Activated CD4-positive, alpha-beta T cell treated with anti-CD3 and anti-CD28 coated beads, Interleukin-2, amount 10 ng/mL, durations not matched to agents 24 days and 14 days (primary cell): ENCODE measurements at regions not wholly inside any gene's neighbourhood (a gene's known extent, or its start where the extent isn't known, plus 50 kb on each side); places are given as distances from the start of the nearest gene placed in this dataset.

Source experiments
- DNase-seq: peaks from one replicate; pipeline ENCODE4 v3.0.0; 2022
- H3K27ac Mint-ChIP-seq: one replicate; pipeline ENCODE4 v1.8.0; 2022; ENCODE audit warnings: mild to moderate bottlenecking, mixed read lengths
- H3K27me3 Mint-ChIP-seq: one replicate; pipeline ENCODE4 v1.8.0; 2022; ENCODE audit warnings: mixed read lengths
- H3K36me3 Mint-ChIP-seq: one replicate; pipeline ENCODE4 v1.8.0; 2022; ENCODE audit warnings: low read depth, mild to moderate bottlenecking, mixed read lengths
- H3K4me1 Mint-ChIP-seq: one replicate; pipeline ENCODE4 v1.8.0; 2021; ENCODE audit warnings: mixed read lengths
- H3K4me3 Mint-ChIP-seq: one replicate; pipeline ENCODE4 v1.8.0; 2022; ENCODE audit warnings: mild to moderate bottlenecking, moderate library complexity, mixed read lengths
- H3K9me3 Mint-ChIP-seq: one replicate; pipeline ENCODE4 v1.8.0; 2021; ENCODE audit warnings: mixed read lengths
- intact Hi-C: fragments of 100-400 bp; cut with micrococcal nuclease; formaldehyde crosslinking; loops from one replicate; pipeline ENCODE4 v1.15.1; 2023

DNA sequence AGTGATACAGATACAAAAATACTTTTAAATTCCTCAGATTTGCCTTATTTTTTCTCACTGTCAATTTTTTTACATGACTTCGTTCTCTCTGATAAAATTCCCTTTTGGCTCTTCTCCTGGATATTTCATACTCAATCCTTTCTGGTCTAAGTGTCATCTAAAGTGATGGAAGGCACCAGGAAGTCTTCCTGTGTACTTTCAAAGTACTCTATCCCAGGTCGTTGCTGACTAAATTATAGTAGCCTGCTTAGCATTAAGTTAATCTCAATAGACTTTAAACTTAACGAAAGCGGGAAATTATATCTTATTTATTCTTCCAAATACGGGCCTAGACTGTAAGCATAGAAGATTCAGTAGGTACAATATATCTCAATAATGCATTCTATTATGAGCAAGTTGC, 67.8 kb downstream of the CASP12 start:
- H3K36me3 Mint-ChIP-seq = no peaks in the 10 kb centered on the region
- no peaks in the 10 kb centered on the region for H3K4me1 Mint-ChIP-seq
- H3K27ac Mint-ChIP-seq = no peak overlapping the region
- H3K27me3 Mint-ChIP-seq = no peaks in the 10 kb centered on the region
- DNase-seq = no peak
- intact Hi-C loops = no loop called here
- no peak overlapping the region for H3K4me3 Mint-ChIP-seq
- H3K9me3 Mint-ChIP-seq = peaks cover 3% of the 10 kb centered on the region

DNA sequence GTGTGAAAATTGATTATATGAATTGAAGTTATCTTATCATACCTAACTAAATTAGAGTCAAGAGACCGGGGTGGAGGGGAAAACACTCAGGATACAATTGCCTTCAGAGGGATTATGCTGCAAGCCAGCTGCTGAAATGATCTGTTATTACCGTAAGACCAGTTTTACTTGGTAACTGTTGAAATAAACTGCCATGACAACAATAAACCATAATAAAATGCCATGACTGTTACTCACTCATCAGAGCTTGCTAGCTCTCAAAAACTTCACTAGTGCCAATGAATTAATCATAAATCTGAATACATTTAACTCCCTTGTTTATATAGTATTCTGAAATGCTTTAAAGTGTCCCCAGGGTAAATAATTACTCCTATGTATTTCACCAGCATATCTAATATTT, 68.2 kb downstream of the CASP12 start:
- no peak for DNase-seq
- H3K9me3 Mint-ChIP-seq = peaks cover 3% of the 10 kb centered on the region
- no peak overlapping the region for H3K27ac Mint-ChIP-seq
- H3K36me3 Mint-ChIP-seq = no peaks in the 10 kb centered on the region
- intact Hi-C loops = no loop called here
- H3K27me3 Mint-ChIP-seq = no peaks in the 10 kb centered on the region
- H3K4me3 Mint-ChIP-seq = no peak overlapping the region
- no peaks in the 10 kb centered on the region for H3K4me1 Mint-ChIP-seq

DNA sequence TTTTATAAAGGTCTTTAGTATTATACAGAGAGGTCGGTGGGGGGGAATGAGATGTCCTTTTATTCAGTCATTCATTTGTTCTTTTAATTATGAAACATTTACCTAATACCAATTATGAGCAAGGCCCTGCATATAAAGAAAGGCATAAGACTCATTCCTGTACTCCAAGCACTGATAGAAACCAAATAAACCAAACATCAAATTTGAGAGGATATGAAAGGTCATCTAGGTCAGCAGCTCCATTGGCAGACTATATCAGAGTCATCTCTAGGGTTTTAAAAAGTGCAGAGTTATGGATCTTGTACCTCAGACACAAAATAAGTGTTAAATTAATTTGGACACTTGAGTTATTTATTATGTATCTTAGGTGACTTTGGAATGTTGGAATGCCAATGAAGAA, 71.5 kb downstream of the CASP12 start:
- H3K4me3 Mint-ChIP-seq = no peak overlapping the region
- H3K36me3 Mint-ChIP-seq = no peaks in the 10 kb centered on the region
- H3K4me1 Mint-ChIP-seq = peaks cover under 1% of the 10 kb centered on the region
- no peak for DNase-seq
- no peak overlapping the region for H3K27ac Mint-ChIP-seq
- H3K9me3 Mint-ChIP-seq = peaks cover 3% of the 10 kb centered on the region
- intact Hi-C loops = no loop called here
- peaks cover under 1% of the 10 kb centered on the region for H3K27me3 Mint-ChIP-seq

DNA sequence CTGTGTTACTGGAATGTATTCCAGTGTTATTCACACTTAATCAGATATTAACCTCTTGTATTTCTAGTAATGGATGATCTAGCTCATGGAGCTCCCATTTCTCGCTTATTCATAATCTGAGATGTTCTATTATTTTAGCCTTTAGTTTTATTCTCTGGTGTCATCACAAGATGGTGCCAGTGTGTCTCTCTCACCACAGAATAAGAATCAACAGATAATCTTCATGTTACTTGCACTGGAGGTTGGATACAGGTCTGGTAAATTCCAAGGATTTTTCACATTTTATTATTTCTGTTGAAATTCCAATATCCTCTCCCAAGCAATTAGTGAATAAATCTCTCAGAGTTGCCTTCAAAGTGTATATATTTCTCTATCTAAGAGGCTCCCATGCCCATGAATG, 74.6 kb downstream of the CASP12 start:
- H3K27me3 Mint-ChIP-seq = peaks cover 3% of the 10 kb centered on the region
- no peak overlapping the region for H3K4me3 Mint-ChIP-seq
- H3K27ac Mint-ChIP-seq = no peak overlapping the region
- intact Hi-C loops = no loop called here
- H3K4me1 Mint-ChIP-seq = peaks cover 2% of the 10 kb centered on the region
- H3K9me3 Mint-ChIP-seq = no peaks in the 10 kb centered on the region
- no peak for DNase-seq
- no peaks in the 10 kb centered on the region for H3K36me3 Mint-ChIP-seq

DNA sequence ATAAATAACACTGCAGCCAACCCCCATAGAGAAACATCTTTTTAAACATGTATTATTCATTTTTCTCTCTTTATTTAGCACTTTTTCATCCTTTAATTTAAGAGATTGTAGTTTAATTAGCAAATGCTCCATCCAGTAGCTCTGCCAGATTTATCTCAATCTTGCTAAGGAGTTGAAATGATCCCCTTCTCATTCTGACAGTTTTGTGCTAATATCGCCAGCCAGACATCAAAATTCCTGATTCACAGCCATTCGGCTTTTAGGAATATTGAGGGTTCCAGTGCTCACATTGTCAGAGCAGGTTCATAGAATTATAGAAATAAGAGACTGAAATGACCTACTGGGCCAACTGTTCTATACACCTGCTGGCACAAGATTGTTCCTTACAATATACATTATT, 77.8 kb downstream of the CASP12 start:
- DNase-seq = no peak
- intact Hi-C loops = no loop called here
- Mint-ChIP-seq H3K4me1 (peaks cover 2% of the 10 kb centered on the region), H3K9me3 (no peaks in the 10 kb centered on the region), H3K27ac (no peak overlapping the region), H3K36me3 (no peaks in the 10 kb centered on the region), H3K4me3 (no peak overlapping the region), H3K27me3 (peaks cover 3% of the 10 kb centered on the region)

DNA sequence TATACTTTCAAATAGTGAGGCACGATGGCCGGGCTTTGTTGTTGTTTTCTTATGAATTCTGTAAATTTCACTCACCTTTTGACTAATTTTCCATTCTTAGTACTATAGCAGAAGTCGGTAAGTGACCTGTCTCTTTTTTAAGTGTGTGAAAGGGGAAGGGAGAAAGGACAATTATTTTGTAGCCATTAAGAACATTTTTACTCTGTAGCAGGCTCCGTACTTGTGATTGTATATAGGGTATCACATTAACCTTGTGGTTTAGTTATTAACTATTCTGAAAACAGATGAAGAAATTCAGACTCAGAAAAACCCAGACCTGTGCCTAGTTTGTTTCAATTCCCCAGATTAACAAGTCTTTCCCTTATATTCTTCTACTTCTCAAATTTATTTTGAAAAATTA, 78.7 kb downstream of the CASP12 start:
- intact Hi-C loops = no loop called here

DNA sequence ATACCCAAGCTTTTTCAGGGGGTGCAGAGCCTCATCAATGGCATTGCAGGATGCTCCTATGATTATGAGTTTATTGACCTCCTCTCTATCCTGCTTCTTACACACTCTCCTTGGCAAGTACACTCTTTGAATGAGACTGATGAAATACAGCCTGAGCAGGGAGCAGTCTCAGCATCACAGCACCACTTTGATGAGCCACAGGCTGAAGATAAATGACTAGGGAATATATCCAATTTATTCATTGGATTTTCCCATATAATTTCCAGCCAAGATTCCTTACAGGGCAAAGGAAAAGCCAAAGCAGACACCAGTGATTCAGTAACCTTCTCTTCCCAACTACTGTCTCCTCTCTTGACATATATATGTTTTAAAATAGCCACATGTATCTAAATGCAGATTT, 79.2 kb downstream of the CASP12 start:
- Mint-ChIP-seq H3K4me1 (peaks cover 2% of the 10 kb centered on the region), H3K4me3 (no peak overlapping the region), H3K27ac (no peak overlapping the region), H3K9me3 (no peaks in the 10 kb centered on the region), H3K36me3 (no peaks in the 10 kb centered on the region), H3K27me3 (peaks cover 3% of the 10 kb centered on the region)
- intact Hi-C loops = no loop called here
- no peak for DNase-seq

More for the DNA sequence above, 78.7 kb downstream of the CASP12 start:
- Mint-ChIP-seq H3K36me3 (no peaks in the 10 kb centered on the region), H3K4me1 (peaks cover 2% of the 10 kb centered on the region), H3K4me3 (no peak overlapping the region), H3K9me3 (no peaks in the 10 kb centered on the region), H3K27me3 (peaks cover 3% of the 10 kb centered on the region), H3K27ac (no peak overlapping the region)
- DNase-seq = no peak

DNA sequence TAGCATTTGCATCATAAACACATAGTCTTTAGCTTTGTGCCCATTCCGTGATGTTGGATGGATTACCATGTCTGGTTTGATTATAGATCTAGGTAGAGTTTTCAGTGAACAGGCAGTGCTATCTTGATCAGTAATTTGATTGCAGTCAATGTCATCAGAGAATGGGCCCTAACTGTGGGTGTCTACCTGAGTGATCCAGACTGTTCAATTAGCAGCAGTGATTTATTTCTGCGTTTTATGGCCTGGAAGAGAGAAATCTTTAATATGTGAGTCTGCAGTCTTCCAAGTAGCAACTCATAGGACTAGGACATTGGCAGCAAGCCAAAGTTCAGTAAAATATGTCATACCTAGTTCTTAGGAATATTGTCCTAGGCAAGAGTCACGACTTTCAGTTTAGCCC, 80.3 kb downstream of the CASP12 start:
- no peak overlapping the region for H3K27ac Mint-ChIP-seq
- intact Hi-C loops = no loop called here
- no peaks in the 10 kb centered on the region for H3K9me3 Mint-ChIP-seq
- peaks cover 2% of the 10 kb centered on the region for H3K4me1 Mint-ChIP-seq
- H3K36me3 Mint-ChIP-seq = no peaks in the 10 kb centered on the region
- peaks cover 3% of the 10 kb centered on the region for H3K27me3 Mint-ChIP-seq
- H3K4me3 Mint-ChIP-seq = no peak overlapping the region
- no peak for DNase-seq

DNA sequence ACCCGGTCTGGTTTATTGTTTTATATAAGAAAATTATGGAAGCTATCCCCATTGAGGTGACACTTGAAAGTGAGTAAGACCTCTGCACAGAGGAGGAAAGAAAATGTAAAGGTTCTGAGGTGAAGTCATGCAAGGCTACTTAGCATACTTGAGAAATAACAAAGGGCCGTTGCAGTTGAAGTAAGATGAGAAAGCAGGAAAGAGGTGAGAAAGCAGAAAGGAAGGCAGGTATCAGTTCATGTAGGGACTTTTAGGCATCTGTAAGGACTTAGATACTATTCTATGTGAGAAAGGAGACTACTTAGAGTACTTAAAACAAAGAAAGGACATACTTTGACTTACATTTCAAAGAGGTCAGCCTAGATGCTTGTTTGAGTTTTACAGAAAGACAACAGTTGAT, 84.7 kb downstream of the CASP12 start:
- no peak for DNase-seq
- Mint-ChIP-seq H3K4me3 (no peak overlapping the region), H3K27ac (no peak overlapping the region), H3K36me3 (no peaks in the 10 kb centered on the region), H3K27me3 (no peaks in the 10 kb centered on the region), H3K4me1 (no peaks in the 10 kb centered on the region), H3K9me3 (peaks cover 3% of the 10 kb centered on the region)
- intact Hi-C loops = no loop called here

DNA sequence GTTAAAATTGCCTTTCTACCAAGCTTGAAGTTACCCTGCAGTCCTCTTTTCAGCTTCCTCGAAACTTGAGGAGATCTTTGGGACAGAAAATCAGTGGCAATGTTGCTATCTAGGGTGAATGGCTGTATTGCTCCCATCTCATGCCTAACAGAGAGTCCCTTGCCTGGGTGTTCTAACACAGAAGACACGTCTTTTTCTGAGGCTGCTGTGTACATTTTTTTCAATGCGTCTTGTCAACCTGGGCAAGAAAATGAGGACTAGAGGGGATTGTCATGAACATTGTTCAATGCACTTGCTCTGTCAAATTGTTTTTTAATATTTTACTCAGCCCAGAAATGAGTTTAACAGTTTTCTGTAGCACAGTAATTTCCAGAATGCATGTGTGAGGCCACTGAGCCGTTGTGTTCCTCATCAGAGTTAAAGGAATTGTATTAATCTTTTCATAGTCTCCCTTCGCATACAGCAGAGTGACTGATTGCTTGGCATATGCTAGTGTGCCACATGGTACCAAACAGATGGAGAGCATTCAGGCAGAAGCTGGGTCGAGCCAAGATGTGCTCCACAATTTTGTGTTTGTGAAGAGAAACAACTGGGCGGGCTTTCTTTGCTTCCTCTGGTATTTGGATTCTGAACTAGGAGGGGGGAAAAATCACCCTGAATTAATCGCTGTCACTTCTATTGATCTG, 86.0 kb downstream of the CASP12 start:
- intact Hi-C loops = no loop called here
- no peaks in the 10 kb centered on the region for H3K36me3 Mint-ChIP-seq
- DNase-seq = no peak
- peaks cover 3% of the 10 kb centered on the region for H3K9me3 Mint-ChIP-seq
- H3K27me3 Mint-ChIP-seq = no peaks in the 10 kb centered on the region
- no peak overlapping the region for H3K4me3 Mint-ChIP-seq
- no peak overlapping the region for H3K27ac Mint-ChIP-seq
- H3K4me1 Mint-ChIP-seq = no peaks in the 10 kb centered on the region

DNA sequence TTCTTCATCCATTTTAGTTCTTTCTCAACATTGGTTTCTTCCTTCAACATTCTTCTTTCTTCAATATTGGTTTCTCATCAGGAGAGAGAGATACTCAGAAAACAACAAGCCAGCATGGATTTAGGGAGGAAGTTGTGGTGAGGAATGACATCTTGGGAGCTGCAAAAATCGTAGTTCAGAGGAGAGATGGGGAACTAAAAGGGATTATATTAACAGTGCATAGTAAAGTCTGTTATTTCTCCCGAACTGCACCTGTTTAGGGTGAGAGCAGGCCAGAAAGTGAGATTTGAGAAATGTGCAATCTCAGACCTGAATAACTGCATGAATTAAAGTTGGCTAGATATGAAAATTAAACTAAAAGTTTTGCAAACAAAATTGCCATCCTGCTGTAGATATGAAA, 94.5 kb downstream of the CASP12 start:
- intact Hi-C loops = no loop called here
- Mint-ChIP-seq H3K4me3 (no peak overlapping the region), H3K9me3 (peaks cover 3% of the 10 kb centered on the region), H3K27me3 (no peaks in the 10 kb centered on the region), H3K36me3 (no peaks in the 10 kb centered on the region), H3K27ac (no peak overlapping the region), H3K4me1 (peaks cover 16% of the 10 kb centered on the region)
- DNase-seq = no peak

DNA sequence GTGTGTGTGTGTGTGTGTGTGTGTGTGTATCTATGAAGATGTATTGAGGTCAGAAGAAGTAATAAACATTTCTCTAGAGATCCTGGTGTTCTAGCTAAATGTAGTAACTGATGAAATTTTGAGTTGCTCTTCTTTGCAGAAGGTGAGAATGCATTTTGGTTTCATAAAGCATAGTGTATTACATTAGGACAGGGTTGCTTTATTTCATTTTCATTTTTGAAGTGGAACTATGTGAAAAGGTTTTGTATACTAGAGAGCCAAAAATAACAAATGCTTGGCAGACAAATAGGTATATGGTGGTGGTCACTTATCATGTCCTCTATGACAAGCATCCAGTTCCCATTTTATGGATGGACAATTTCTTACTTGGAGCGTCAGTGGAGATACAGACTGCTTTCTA, 99.0 kb downstream of the CASP12 start:
- intact Hi-C loops = loop anchor here (10.0 kb wide), 1 partner anchor 94 kb away; no protein-coding TSS in a partner anchor
- peak overlapping the region; percentile 81 for H3K27ac Mint-ChIP-seq
- peaks cover 12% of the 10 kb centered on the region for H3K9me3 Mint-ChIP-seq
- no peaks in the 10 kb centered on the region for H3K27me3 Mint-ChIP-seq
- H3K4me1 Mint-ChIP-seq = peaks cover 28% of the 10 kb centered on the region
- H3K4me3 Mint-ChIP-seq = peak overlapping the region; percentile 69
- DNase-seq = no peak
- peaks cover 2% of the 10 kb centered on the region for H3K36me3 Mint-ChIP-seq

DNA sequence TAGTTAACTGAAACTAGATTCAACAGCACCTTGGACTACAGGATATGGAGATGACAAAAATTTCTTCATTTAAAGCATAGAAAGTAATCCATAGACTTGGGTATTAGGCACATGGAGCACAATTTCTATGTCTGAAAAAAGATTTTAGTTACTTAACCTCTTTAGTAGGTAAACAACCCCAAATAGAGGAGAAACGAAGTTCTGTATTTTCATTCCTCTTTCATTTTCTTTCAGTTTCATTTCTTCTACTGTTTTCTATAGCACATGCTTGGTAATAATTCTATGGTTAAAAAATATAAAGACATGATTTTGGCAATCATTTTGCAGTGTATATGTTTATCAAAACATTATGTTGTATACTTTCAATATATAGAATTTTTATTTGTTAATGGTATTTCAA, 99.5 kb downstream of the CASP12 start:
- intact Hi-C loops = loop anchor here (10.0 kb wide), 1 partner anchor 94 kb away; no protein-coding TSS in a partner anchor
- H3K4me1 Mint-ChIP-seq = peaks cover 28% of the 10 kb centered on the region
- peaks cover 12% of the 10 kb centered on the region for H3K9me3 Mint-ChIP-seq
- H3K27me3 Mint-ChIP-seq = no peaks in the 10 kb centered on the region
- H3K36me3 Mint-ChIP-seq = peaks cover 2% of the 10 kb centered on the region
- peak overlapping the region; percentile 83 for H3K4me3 Mint-ChIP-seq
- DNase-seq = no peak
- peak overlapping the region; percentile 81 for H3K27ac Mint-ChIP-seq

DNA sequence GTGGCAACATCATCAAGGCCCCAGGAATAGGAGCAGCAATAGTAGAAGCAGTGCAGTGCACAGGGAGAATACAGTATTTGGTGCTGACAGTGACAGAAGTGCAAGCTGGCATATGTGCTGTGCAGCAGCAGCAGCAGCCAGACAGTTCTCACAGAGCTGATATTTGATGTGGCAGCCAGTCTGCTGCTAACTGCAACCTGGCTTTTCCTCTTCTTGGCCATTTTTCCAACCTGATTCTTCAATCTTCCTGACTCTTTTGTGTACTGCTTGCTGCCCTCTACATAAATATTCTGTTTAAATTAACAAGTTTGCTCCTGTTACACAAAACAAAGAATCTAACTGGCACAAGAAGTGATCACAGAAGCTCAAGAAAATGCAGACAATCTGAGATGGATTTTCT, 102.0 kb downstream of the CASP12 start:
- H3K4me1 Mint-ChIP-seq = peaks cover 31% of the 10 kb centered on the region
- intact Hi-C loops = loop anchor here (10.0 kb wide), 1 partner anchor 92 kb away; no protein-coding TSS in a partner anchor
- H3K27me3 Mint-ChIP-seq = no peaks in the 10 kb centered on the region

More for the DNA sequence above, 102.0 kb downstream of the CASP12 start:
- peaks cover 9% of the 10 kb centered on the region for H3K9me3 Mint-ChIP-seq
- H3K36me3 Mint-ChIP-seq = peaks cover 2% of the 10 kb centered on the region
- H3K27ac Mint-ChIP-seq = no peak overlapping the region
- H3K4me3 Mint-ChIP-seq = no peak overlapping the region
- DNase-seq = no peak
